WERI-Rb-1 (cell line): ENCODE measurements at regions not wholly inside any gene's neighbourhood (a gene's known extent, or its start where the extent isn't known, plus 50 kb on each side); places are given as distances from the start of the nearest gene placed in this dataset.

Experiments used
- DNase-seq: peaks from one replicate; pipeline ENCODE4 v3.0.0-alpha.2; 2020
- H3K27ac ChIP-seq: fragments of 250-450 bp; sonication (Bioruptor Pico); 2 replicates; pipeline ENCODE4 v1.5.1; 2020; ENCODE audit warnings: mild to moderate bottlenecking, moderate library complexity
- H3K27me3 ChIP-seq: fragments of 250-450 bp; sonication (Bioruptor Pico); 2 replicates; pipeline ENCODE4 v1.5.1; 2021; ENCODE audit warnings: mild to moderate bottlenecking, low read depth, moderate library complexity; ENCODE audit not compliant: insufficient read depth, severe bottlenecking
- H3K36me3 ChIP-seq: fragments of 250-450 bp; sonication (Bioruptor Pico); 2 replicates; pipeline ENCODE4 v1.5.1; 2020; ENCODE audit warnings: mild to moderate bottlenecking, moderate library complexity
- H3K4me3 ChIP-seq: 2 replicates; pipeline ENCODE4 v1.5.1; 2011; ENCODE audit warnings: low read depth, mild to moderate bottlenecking, control low read depth, low read length
- H3K9me3 ChIP-seq: fragments of 250-450 bp; sonication (Bioruptor Pico); 2 replicates; pipeline ENCODE4 v1.5.1; 2021; ENCODE audit warnings: mild to moderate bottlenecking, moderate library complexity; ENCODE audit not compliant: severe bottlenecking
- CTCF ChIP-seq: IDR thresholded peaks from 2 replicates; pipeline ENCODE4 v1.5.1; 2011; ENCODE audit warnings: low read depth, mild to moderate bottlenecking, control low read depth, inconsistent platforms, low read length

DNA sequence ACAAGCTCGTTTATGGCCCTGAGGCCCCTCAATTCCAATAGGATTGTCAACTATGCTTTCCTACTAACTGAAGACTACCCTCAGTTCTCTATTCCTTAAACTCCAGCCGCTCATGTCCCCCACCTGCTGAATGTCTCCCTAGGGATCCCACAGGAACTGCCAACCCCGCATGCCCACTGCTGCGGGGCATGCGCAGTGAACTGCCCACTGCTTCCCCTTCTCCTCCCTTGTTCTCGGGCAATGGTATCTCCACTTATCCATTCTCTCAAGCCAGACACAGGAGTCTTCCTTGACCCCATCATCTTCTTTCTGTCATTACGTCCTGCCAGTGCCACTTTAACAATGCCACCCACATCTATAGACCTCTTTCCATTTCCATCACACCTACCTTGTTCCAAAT, 90.0 kb downstream of the FGF18 start:
- DNase-seq = no peak
- no peaks in the 10 kb centered on the region for H3K9me3 ChIP-seq
- TF ChIP-seq CTCF = no peak
- no peak overlapping the region for H3K27ac ChIP-seq
- H3K4me3 ChIP-seq = no peak overlapping the region
- H3K27me3 ChIP-seq = no peaks in the 10 kb centered on the region
- H3K36me3 ChIP-seq = no peaks in the 10 kb centered on the region

DNA sequence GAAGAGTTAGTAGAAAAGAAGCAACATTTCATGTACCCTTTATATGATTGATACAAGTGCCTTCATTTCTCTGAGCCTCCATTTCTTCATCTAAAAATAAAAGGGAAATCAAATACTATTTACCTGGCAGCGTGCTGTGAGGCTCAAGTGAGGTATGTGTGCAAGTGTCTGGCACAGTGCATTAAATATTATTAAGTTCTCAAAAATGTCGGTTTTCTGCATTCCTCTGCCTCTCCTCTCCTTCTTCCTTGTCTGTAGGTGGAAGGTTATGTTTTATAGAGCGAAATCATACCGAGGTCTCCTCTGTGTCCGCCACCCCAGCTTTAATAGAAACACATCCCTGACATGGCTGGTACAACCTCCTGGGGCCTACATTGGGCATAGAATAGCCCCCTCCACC, 93.0 kb downstream of the FGF18 start:
- no peaks in the 10 kb centered on the region for H3K36me3 ChIP-seq
- no peak for DNase-seq
- H3K27ac ChIP-seq = no peak overlapping the region
- H3K9me3 ChIP-seq = no peaks in the 10 kb centered on the region
- no peak for TF ChIP-seq CTCF
- no peak overlapping the region for H3K4me3 ChIP-seq
- H3K27me3 ChIP-seq = no peaks in the 10 kb centered on the region

GRCh38 chr5:171513591-171513990, 94.1 kb downstream of the FGF18 start:
- Histone ChIP-seq H3K27me3 (no peaks in the 10 kb centered on the region), H3K27ac (no peak overlapping the region), H3K9me3 (no peaks in the 10 kb centered on the region), H3K4me3 (no peak overlapping the region), H3K36me3 (no peaks in the 10 kb centered on the region)
- DNase-seq = no peak
- no peak for TF ChIP-seq CTCF

GRCh38 chr5:171518916-171519315, 99.5 kb downstream of the FGF18 start:
- Histone ChIP-seq H3K9me3 (no peaks in the 10 kb centered on the region), H3K4me3 (no peak overlapping the region), H3K36me3 (no peaks in the 10 kb centered on the region), H3K27me3 (no peaks in the 10 kb centered on the region), H3K27ac (no peak overlapping the region)
- no peak for DNase-seq
- TF ChIP-seq CTCF = no peak

DNA sequence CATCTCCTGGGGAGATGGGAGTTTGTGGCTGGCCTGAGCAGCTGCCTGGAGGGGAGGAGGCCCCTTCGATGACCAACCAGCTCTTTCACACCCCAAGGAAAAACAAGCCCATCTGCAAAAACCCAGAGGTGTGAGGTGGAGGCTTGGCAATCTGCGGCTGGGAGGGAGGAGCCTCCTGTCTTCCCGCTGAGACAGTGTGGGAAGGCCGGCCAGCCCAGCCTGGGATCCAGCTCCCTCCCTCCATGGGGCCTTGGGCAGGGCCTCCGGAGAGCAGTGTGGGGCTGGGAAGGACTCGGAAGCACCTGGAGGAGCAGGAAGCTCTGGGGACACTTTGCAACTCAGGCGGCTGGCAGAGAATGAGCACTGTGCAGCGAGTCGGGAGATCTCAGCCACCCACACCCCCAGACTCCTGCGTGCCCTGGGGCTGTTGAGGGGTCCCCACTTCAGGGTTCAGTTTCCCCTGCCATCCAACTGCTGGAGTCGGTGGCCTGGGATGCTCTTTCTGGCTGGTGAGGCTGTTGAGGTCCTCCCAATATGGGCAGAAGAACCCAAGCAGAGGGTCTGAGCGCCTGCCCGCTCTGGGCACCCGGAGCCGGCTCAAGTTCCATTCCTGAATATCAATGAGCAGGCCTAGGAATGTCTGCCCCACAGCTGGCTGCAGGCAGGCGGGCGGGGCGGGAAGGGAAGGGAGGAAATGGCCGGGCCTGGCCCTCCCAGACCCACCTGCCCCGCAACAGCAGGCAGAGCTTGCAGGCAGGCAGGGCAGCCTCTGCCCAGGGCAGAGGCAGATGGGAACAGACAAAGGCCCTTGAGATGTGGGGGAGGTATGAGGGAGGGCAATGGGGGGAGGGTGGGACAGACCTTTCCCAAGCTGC, 101.1 kb downstream of the FGF18 start:
- DNase-seq = no peak
- no peak overlapping the region for H3K4me3 ChIP-seq
- H3K27ac ChIP-seq = no peak overlapping the region
- no peaks in the 10 kb centered on the region for H3K36me3 ChIP-seq
- no peak for TF ChIP-seq CTCF
- H3K9me3 ChIP-seq = no peaks in the 10 kb centered on the region
- no peaks in the 10 kb centered on the region for H3K27me3 ChIP-seq

- H3K27ac ChIP-seq = no peak overlapping the region
- no peak for DNase-seq
These were observed 101.8 kb downstream of the FGF18 start for GRCh38 chr5:171521219-171521633.

More at GRCh38 chr5:171521219-171521633, 101.8 kb downstream of the FGF18 start:
- no peaks in the 10 kb centered on the region for H3K9me3 ChIP-seq
- H3K4me3 ChIP-seq = no peak overlapping the region
- H3K36me3 ChIP-seq = no peaks in the 10 kb centered on the region
- TF ChIP-seq CTCF = no peak
- H3K27me3 ChIP-seq = no peaks in the 10 kb centered on the region
